Vagina (tissue), 2 donors: ENCODE measurements at regions not wholly inside any gene's neighbourhood (a gene's known extent, or its start where the extent isn't known, plus 50 kb on each side); places are given as distances from the start of the nearest gene placed in this dataset.

ENCODE experiments used
- POLR2A ChIP-seq, 2 donors: fragments of 450-650 bp; IDR thresholded peaks; one replicate each; pipeline ENCODE4 v1.6.1; 2017; ENCODE audit warnings: antibody characterized with exemption in 2 of 2, mild to moderate bottlenecking in 2 of 2, moderate library complexity in 2 of 2
- TF ChIP-seq, protein P1 (sequence below), 3 experiments: fragments of 450-650 bp in 2 of 3; fragments of 200-600 bp in 1 of 3; sonication (generic) in 1 of 3; IDR thresholded peaks; one replicate each; pipeline ENCODE4 v1.5.1; 2017 to 2019; ENCODE audit warnings: antibody characterized with exemption in 3 of 3, mild to moderate bottlenecking in 2 of 3, moderate library complexity in 2 of 3

DNA sequence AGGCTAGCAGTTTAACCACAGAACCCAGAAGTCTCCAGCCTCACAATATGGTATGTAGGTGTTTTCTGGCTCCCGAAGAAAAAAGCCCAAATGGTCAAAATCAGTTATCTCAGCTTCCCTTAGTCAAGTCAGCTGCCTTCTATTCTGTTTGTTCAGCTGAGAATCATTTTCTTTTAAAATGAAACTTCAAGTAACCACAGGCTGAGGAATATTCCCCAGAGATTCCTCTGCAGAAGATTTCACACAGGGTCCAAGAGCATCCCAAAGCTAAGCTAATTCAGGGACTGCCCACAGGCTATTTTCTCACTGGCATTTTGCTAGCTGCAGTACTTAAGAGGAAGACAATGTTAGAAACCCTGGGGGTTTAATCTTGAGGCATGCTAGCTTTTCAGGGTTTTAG, 977.0 kb upstream of the CHORDC1 start:
- TF ChIP-seq, protein P1, sequence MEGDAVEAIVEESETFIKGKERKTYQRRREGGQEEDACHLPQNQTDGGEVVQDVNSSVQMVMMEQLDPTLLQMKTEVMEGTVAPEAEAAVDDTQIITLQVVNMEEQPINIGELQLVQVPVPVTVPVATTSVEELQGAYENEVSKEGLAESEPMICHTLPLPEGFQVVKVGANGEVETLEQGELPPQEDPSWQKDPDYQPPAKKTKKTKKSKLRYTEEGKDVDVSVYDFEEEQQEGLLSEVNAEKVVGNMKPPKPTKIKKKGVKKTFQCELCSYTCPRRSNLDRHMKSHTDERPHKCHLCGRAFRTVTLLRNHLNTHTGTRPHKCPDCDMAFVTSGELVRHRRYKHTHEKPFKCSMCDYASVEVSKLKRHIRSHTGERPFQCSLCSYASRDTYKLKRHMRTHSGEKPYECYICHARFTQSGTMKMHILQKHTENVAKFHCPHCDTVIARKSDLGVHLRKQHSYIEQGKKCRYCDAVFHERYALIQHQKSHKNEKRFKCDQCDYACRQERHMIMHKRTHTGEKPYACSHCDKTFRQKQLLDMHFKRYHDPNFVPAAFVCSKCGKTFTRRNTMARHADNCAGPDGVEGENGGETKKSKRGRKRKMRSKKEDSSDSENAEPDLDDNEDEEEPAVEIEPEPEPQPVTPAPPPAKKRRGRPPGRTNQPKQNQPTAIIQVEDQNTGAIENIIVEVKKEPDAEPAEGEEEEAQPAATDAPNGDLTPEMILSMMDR (IDR thresholded peaks at IDR 0.05): no peak
- no peak for TF ChIP-seq POLR2A (IDR thresholded peaks at IDR 0.05)
